H1 (cell line): ENCODE measurements at regions not wholly inside any gene's neighbourhood (a gene's known extent, or its start where the extent isn't known, plus 50 kb on each side); places are given as distances from the start of the nearest gene placed in this dataset.

ENCODE experiments used
- CHD7 ChIP-seq: fragments of 300-600 bp; sonication (generic); IDR thresholded peaks from 2 replicates; pipeline ENCODE4 v1.7.1; 2012; ENCODE audit warnings: low read length, moderate library complexity, mild to moderate bottlenecking, inconsistent platforms; ENCODE audit not compliant: insufficient replicate concordance
- CTCF ChIP-seq, 3 experiments: IDR thresholded peaks; 1 replicate in 2 of 3; 2 replicates in 1 of 3; pipeline versions ENCODE4 v1.5.1 to v1.6.1; 2011; ENCODE audit warnings: low read length in 3 of 3, mild to moderate bottlenecking in 3 of 3, inconsistent platforms in 2 of 3, low read depth in 1 of 3, moderate library complexity in 1 of 3; ENCODE audit not compliant: insufficient read depth in 1 of 3; ENCODE audit errors: control extremely low read depth in 1 of 3
- EGR1 ChIP-seq: IDR thresholded peaks from 2 replicates; pipeline ENCODE4 v1.6.1; 2011; ENCODE audit warnings: low read depth, low read length, borderline replicate concordance
- NRF1 ChIP-seq: IDR thresholded peaks from 2 replicates; pipeline ENCODE4 v1.6.1; 2011; ENCODE audit warnings: mild to moderate bottlenecking, low read depth, low read length, improper control_type of control experiment
- RBBP5 ChIP-seq: IDR thresholded peaks from 2 replicates; pipeline ENCODE4 v1.7.1; 2012; ENCODE audit warnings: low read depth, mild to moderate bottlenecking, inconsistent platforms, low read length, moderate library complexity, borderline replicate concordance
- SIX5 ChIP-seq: IDR thresholded peaks from 2 replicates; pipeline ENCODE4 v1.6.1; 2011; ENCODE audit warnings: mild to moderate bottlenecking, low read depth, low read length
- TAF1 ChIP-seq: IDR thresholded peaks from 2 replicates; pipeline ENCODE4 v1.6.1; 2011; ENCODE audit warnings: mild to moderate bottlenecking, low read depth, low read length
- YY1 ChIP-seq: IDR thresholded peaks from 2 replicates; pipeline ENCODE4 v1.6.1; 2011; ENCODE audit warnings: low read depth, mild to moderate bottlenecking, low read length

- TF ChIP-seq CHD7 (no peak), CTCF (IDR thresholded peaks at IDR 0.05; ENCODE audit: control extremely low read depth in 1 of 3, insufficient read depth in 1 of 3, low read depth in 1 of 3, low read length in 3 of 3) (no peak), YY1 (no peak), RBBP5 (no peak), NRF1 (no peak), SIX5 (no peak), TAF1 (no peak), EGR1 (no peak)
These were observed 459.3 kb downstream of the GALR1 start (continued) for GRCh38 chr18:77708826-77709506.
